Body of pancreas (tissue), 4 donors: ENCODE measurements at regions not wholly inside any gene's neighbourhood (a gene's known extent, or its start where the extent isn't known, plus 50 kb on each side); places are given as distances from the start of the nearest gene placed in this dataset.

ENCODE experiments used
- ATAC-seq: fragments of 150-250 bp; one replicate; pipeline ENCODE4 v1.9.1; 2016
- DNase-seq, 4 donors: peaks; one replicate each; pipeline ENCODE4 v3.0.0-alpha.2; 2019
- H3K27ac ChIP-seq, 4 donors: fragments of 200-600 bp; sonication (generic); 1 replicate in 3 of 4; 2 replicates in 1 of 4; pipeline versions ENCODE4 v1.5.1 to v1.6.1; 2016 to 2019; ENCODE audit warnings: mild to moderate bottlenecking in 1 of 4, mixed read lengths in 1 of 4, moderate library complexity in 1 of 4
- H3K27me3 ChIP-seq, 2 donors: fragments of 200-600 bp; sonication (generic); one replicate each; pipeline ENCODE4 v1.6.0; 2016; ENCODE audit warnings: mild to moderate bottlenecking in 1 of 2
- H3K36me3 ChIP-seq, 2 donors: fragments of 200-600 bp; sonication (generic); replicated peaks in 1 of 2; 2 replicates each; pipeline ENCODE4 v1.5.1; 2016; ENCODE audit warnings: low read depth in 2 of 2; ENCODE audit not compliant: insufficient read depth in 1 of 2
- H3K4me1 ChIP-seq: fragments of 200-600 bp; sonication (generic); one replicate; pipeline ENCODE4 v1.6.0; 2016
- H3K4me3 ChIP-seq, 2 donors: fragments of 200-600 bp; sonication (generic); 1 replicate in 1 of 2; 2 replicates in 1 of 2; pipeline ENCODE4 v1.5.1; 2016 to 2019
- H3K9me3 ChIP-seq, 3 donors: fragments of 200-600 bp; sonication (generic); 1 replicate in 2 of 3; 2 replicates in 1 of 3; pipeline ENCODE4 v1.5.1; 2016
- CTCF ChIP-seq, 7 experiments: fragments of 450-650 bp in 4 of 7; fragments of 200-600 bp in 3 of 7; sonication (generic) in 3 of 7; IDR thresholded peaks; one replicate each; pipeline ENCODE4 v1.5.1; 2016 to 2019; ENCODE audit warnings: antibody characterized with exemption in 7 of 7
- POLR2A ChIP-seq, 3 donors: fragments of 450-650 bp; IDR thresholded peaks; one replicate each; pipeline ENCODE4 v1.6.1; 2016; ENCODE audit warnings: antibody characterized with exemption in 3 of 3, mild to moderate bottlenecking in 2 of 3
- WGBS, 2 donors: methylation state at CpG; one replicate each; pipeline ENCODE4 v1.1.5; 2017; 5-methylcytosine and 5-hydroxymethylcytosine counted together
- intact Hi-C: fragments of 100-400 bp; cut with DNase I; formaldehyde crosslinking; loops from one replicate; pipeline ENCODE4 v1.15.1; 2023

DNA sequence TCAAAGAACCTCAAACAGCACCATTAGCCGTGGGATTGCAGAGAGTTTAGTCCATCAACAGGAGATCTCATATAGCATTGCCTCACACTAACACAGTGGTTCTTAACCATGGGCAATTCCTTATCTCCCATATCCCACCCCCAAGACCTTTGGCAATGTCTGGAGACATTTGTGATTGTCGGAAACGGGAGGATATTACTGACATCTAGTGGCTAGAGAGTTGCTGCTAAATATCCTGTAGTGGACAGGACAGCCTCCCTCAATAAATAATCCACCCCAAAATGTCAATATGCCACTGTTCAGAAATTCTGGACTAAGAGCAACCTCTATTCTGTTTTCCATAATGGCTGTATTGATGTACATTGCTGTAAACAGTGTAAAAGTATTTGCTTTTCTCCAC is 210.1 kb upstream of the CCN2 start:
- WGBS, 2 donors: 19 to 30% methylated on average over 3 of the region's 3 CpGs
- DNase-seq: no peak
- intact Hi-C loops: no loop called here
- no peaks in the 10 kb centered on the region for H3K27me3 ChIP-seq
- TF ChIP-seq POLR2A (IDR thresholded peaks at IDR 0.05) (no peak), CTCF (IDR thresholded peaks at IDR 0.05) (peak in 6 of 7 experiments; percentile 29 to 63 (median 54))
- no peak overlapping the region for H3K27ac ChIP-seq
- no peaks in the 10 kb centered on the region for H3K36me3 ChIP-seq
- H3K4me3 ChIP-seq: no peak overlapping the region
- peak; percentile 50 for ATAC-seq
- no peaks in the 10 kb centered on the region for H3K4me1 ChIP-seq
- H3K9me3 ChIP-seq: no peaks in the 10 kb centered on the region

GRCh38 chr6:132153221-132153898 is 202.2 kb upstream of the CCN2 start:
- H3K9me3 ChIP-seq: no peaks in the 10 kb centered on the region
- no peak overlapping the region for H3K27ac ChIP-seq
- no peaks in the 10 kb centered on the region for H3K36me3 ChIP-seq
- H3K4me1 ChIP-seq: no peaks in the 10 kb centered on the region
- H3K4me3 ChIP-seq: no peak overlapping the region
- DNase-seq: no peak
- no peak for ATAC-seq
- TF ChIP-seq POLR2A (IDR thresholded peaks at IDR 0.05): no peak
- no peak for TF ChIP-seq CTCF (IDR thresholded peaks at IDR 0.05)
- intact Hi-C loops: no loop called here
- 59 to 61% methylated on average over 9 of the region's 9 CpGs for WGBS, 2 donors
- H3K27me3 ChIP-seq: no peaks in the 10 kb centered on the region

DNA sequence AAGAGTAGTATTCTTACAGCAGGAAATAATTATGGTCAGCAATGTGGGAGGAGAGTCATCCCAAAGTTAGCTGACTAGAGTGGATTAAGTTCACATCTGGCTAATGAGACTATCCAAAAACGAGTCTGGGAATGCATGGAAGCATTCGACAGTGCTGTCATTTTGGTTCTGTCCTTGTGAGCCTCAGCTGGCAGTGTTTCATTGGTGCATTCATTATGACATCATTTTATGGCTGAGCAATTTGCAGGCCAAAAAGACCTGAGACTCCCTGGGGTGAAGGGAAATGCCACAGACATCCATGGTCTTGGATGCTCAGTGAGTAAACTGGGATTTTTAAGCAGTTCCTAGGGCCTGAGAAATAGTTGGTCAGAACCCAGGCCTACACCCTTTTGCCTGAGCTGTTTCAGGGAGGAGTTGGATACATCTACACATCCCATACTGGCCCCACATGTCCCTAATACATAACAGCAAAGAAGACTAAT is 196.4 kb upstream of the CCN2 start:
- no peaks in the 10 kb centered on the region for H3K4me1 ChIP-seq
- TF ChIP-seq CTCF (IDR thresholded peaks at IDR 0.05) (no peak), POLR2A (IDR thresholded peaks at IDR 0.05) (no peak)
- H3K36me3 ChIP-seq: no peaks in the 10 kb centered on the region
- no peaks in the 10 kb centered on the region for H3K9me3 ChIP-seq
- no peak overlapping the region for H3K27ac ChIP-seq
- DNase-seq (no peak), ATAC-seq (peak; percentile 42)
- no peaks in the 10 kb centered on the region for H3K27me3 ChIP-seq
- whole genome bisulfite sequencing, 2 donors: 46 to 71% methylated on average over 2 of the region's 2 CpGs
- H3K4me3 ChIP-seq: no peak overlapping the region
- intact Hi-C loops: no loop called here

- intact Hi-C loops: no loop called here
- Histone ChIP-seq H3K4me3 (no peak overlapping the region), H3K36me3 (no peaks in the 10 kb centered on the region), H3K4me1 (no peaks in the 10 kb centered on the region), H3K27me3 (no peaks in the 10 kb centered on the region), H3K9me3 (no peaks in the 10 kb centered on the region), H3K27ac (no peak overlapping the region)
- TF ChIP-seq CTCF (IDR thresholded peaks at IDR 0.05): no peak
- TF ChIP-seq POLR2A (IDR thresholded peaks at IDR 0.05): no peak
- DNase-seq (no peak), ATAC-seq (no peak)
These were observed 193.3 kb upstream of the CCN2 start for GRCh38 chr6:132144456-132144855.

GRCh38 chr6:132143258-132143657 is 192.1 kb upstream of the CCN2 start:
- no peaks in the 10 kb centered on the region for H3K9me3 ChIP-seq
- no peaks in the 10 kb centered on the region for H3K36me3 ChIP-seq
- DNase-seq: no peak
- H3K4me1 ChIP-seq: no peaks in the 10 kb centered on the region
- ATAC-seq: no peak
- H3K27ac ChIP-seq: no peak overlapping the region
- intact Hi-C loops: no loop called here
- 42 to 55% methylated on average over 1 of the region's 1 CpG for WGBS, 2 donors
- TF ChIP-seq CTCF (IDR thresholded peaks at IDR 0.05): no peak
- TF ChIP-seq POLR2A (IDR thresholded peaks at IDR 0.05): no peak
- no peaks in the 10 kb centered on the region for H3K27me3 ChIP-seq
- no peak overlapping the region for H3K4me3 ChIP-seq
